ENCODE measurements at regions not wholly inside any gene's neighbourhood (a gene's known extent, or its start where the extent isn't known, plus 50 kb on each side); places are given as distances from the start of the nearest gene placed in this dataset.

- no peak for DNase-seq
Measured at GRCh38 chr12:97347956-97348355, 114.6 kb upstream of the RMST start.

GRCh38 chr12:97358361-97358760 is 104.2 kb upstream of the RMST start:
- DNase-seq = no peak

GRCh38 chr12:97359021-97359690 is 103.4 kb upstream of the RMST start:
- no peak for DNase-seq

GRCh38 chr12:97363693-97364092 is 98.9 kb upstream of the RMST start:
- DNase-seq = no peak

GRCh38 chr12:97368462-97369163 is 94.0 kb upstream of the RMST start:
- no peak for DNase-seq

- no peak for DNase-seq
Measured at GRCh38 chr12:97375310-97375709, 87.3 kb upstream of the RMST start.

GRCh38 chr12:97380440-97380839 is 82.2 kb upstream of the RMST start:
- no peak for DNase-seq

GRCh38 chr12:97385121-97385520 is 77.5 kb upstream of the RMST start:
- DNase-seq = no peak

- DNase-seq = peak; percentile 55
Measured at GRCh38 chr12:97386133-97386581, 76.4 kb upstream of the RMST start.

GRCh38 chr12:97387844-97388243 is 74.8 kb upstream of the RMST start:
- DNase-seq = no peak

- no peak for DNase-seq
Measured at GRCh38 chr12:97394657-97395056, 67.9 kb upstream of the RMST start.

- no peak for DNase-seq
Measured at GRCh38 chr12:97397008-97397407, 65.6 kb upstream of the RMST start.

GRCh38 chr12:97398704-97399103 is 63.9 kb upstream of the RMST start:
- DNase-seq = no peak

- no peak for DNase-seq
Measured at GRCh38 chr12:97404093-97404492, 58.5 kb upstream of the RMST start.

GRCh38 chr12:97404543-97404942 is 58.1 kb upstream of the RMST start:
- DNase-seq = peak; percentile 43

- no peak for DNase-seq
Measured at GRCh38 chr12:97408363-97408762, 54.2 kb upstream of the RMST start.

- DNase-seq = no peak
Measured at GRCh38 chr12:97411341-97411740, 51.3 kb upstream of the RMST start.
